ENCODE measurements at regions not wholly inside any gene's neighbourhood (a gene's known extent, or its start where the extent isn't known, plus 50 kb on each side); places are given as distances from the start of the nearest gene placed in this dataset.

DNA sequence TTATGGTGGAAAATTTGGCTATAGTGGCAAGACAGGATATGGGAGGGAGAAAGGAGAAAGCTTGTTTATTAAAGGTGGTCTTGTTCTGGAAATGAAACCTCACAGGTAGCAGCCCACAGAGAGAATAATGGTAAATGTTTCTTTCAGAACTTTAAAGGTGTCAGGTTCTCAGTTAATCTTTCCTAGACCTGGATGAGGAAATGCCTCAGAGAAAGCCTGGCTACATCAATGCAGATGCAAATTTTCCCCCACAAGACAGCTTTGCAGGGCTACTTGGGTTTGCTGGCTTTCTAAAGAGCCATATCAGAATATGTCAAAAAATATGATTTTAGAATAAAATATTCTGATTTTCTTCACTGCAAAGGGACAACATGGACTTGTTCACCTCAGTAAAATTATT, 715.0 kb downstream of the FAM133A start:
- TF ChIP-seq CTCF (IDR thresholded peaks at IDR 0.05; ENCODE audit: low read depth, low read length, poor library complexity, severe bottlenecking), result no peak
- TF ChIP-seq EZH2phosphoT487 (IDR thresholded peaks at IDR 0.05; ENCODE audit: borderline replicate concordance, low read length), result no peak

All from DOHH2 (cell line).